Sigmoid colon (tissue), 6 donors: ENCODE measurements at regions not wholly inside any gene's neighbourhood (a gene's known extent, or its start where the extent isn't known, plus 50 kb on each side); places are given as distances from the start of the nearest gene placed in this dataset.

ENCODE experiments used
- DNase-seq: peaks from one replicate; pipeline ENCODE4 v3.0.0-alpha.2; 2019
- H3K27ac ChIP-seq, 4 donors: fragments of 200-600 bp; sonication (generic); one replicate each; pipeline ENCODE4 v1.5.1; 2016 to 2019; ENCODE audit warnings: mild to moderate bottlenecking in 1 of 4
- H3K27me3 ChIP-seq, 3 donors: fragments of 200-600 bp; sonication (generic); one replicate each; pipeline ENCODE4 v1.5.1; 2019; ENCODE audit warnings: mild to moderate bottlenecking in 1 of 3
- H3K36me3 ChIP-seq, 4 donors: fragments of 200-600 bp; sonication (generic); one replicate each; pipeline ENCODE4 v1.5.1; 2016 to 2019
- H3K4me1 ChIP-seq, 4 donors: fragments of 200-600 bp; sonication (generic); one replicate each; pipeline ENCODE4 v1.5.1; 2017 to 2019
- H3K4me3 ChIP-seq, 4 donors: fragments of 200-600 bp; sonication (generic); one replicate each; pipeline ENCODE4 v1.5.1; 2017 to 2019; ENCODE audit warnings: mild to moderate bottlenecking in 2 of 4, moderate library complexity in 1 of 4
- H3K9me3 ChIP-seq, 4 donors: fragments of 200-600 bp in 3 of 4; sonication (generic) in 3 of 4; one replicate each; pipeline versions ENCODE4 v1.5.1 to v1.6.1; 2013 to 2019
- CTCF ChIP-seq, 4 experiments: fragments of 450-650 bp in 3 of 4; fragments of 200-600 bp in 1 of 4; IDR thresholded peaks; one replicate each; pipeline ENCODE4 v1.5.1; 2016 to 2019; ENCODE audit warnings: antibody characterized with exemption in 4 of 4, mild to moderate bottlenecking in 3 of 4, moderate library complexity in 2 of 4
- EP300 ChIP-seq, 4 donors: sonication (generic); formaldehyde crosslinking; IDR thresholded peaks; one replicate each; pipeline ENCODE4 v1.6.1; 2017; ENCODE audit warnings: antibody characterized with exemption in 4 of 4
- POLR2A ChIP-seq, 2 donors: fragments of 450-650 bp; IDR thresholded peaks; one replicate each; pipeline ENCODE4 v1.6.1; 2016; ENCODE audit warnings: antibody characterized with exemption in 2 of 2, mild to moderate bottlenecking in 2 of 2, moderate library complexity in 2 of 2
- POLR2AphosphoS5 ChIP-seq, 4 donors: sonication (generic); formaldehyde crosslinking; IDR thresholded peaks; one replicate each; pipeline ENCODE4 v1.6.1; 2017; ENCODE audit warnings: antibody characterized with exemption in 4 of 4
- WGBS, 2 donors: extraction: QIAGEN DNeasy Blood & Tissue Kit; methylation state at CpG; one replicate each; pipeline ENCODE4 v1.1.7; 2013; 5-methylcytosine and 5-hydroxymethylcytosine counted together
- intact Hi-C: fragments of 100-400 bp; cut with DNase I; formaldehyde crosslinking; loops from one replicate; pipeline ENCODE4 v1.15.1; 2023
- donor health status: healthy with polysubstance abuse.
- donor health status: healthy.

GRCh38 chr14:105864116-105864515, 337.7 kb downstream of the TMEM121 start:
- Histone ChIP-seq H3K4me3 (no peak overlapping the region), H3K36me3 (no peaks in the 10 kb centered on the region), H3K9me3 (no peaks in the 10 kb centered on the region), H3K27ac (no peak overlapping the region), H3K4me1 (no peaks in the 10 kb centered on the region), H3K27me3 (peaks cover 0 to 3% (median 0%) of the 10 kb centered on the region in 3 donors)
- intact Hi-C loops: no loop called here
- DNase-seq: peak; percentile 52
- no peak for TF ChIP-seq POLR2AphosphoS5 (IDR thresholded peaks at IDR 0.05)
- TF ChIP-seq POLR2A (IDR thresholded peaks at IDR 0.05): no peak
- no peak for TF ChIP-seq EP300 (IDR thresholded peaks at IDR 0.05)
- no peak for TF ChIP-seq CTCF (IDR thresholded peaks at IDR 0.05)
- WGBS, 2 donors: 67 to 77% methylated on average over 13 of the region's 13 CpGs

- no peak overlapping the region for H3K27ac ChIP-seq
- H3K4me3 ChIP-seq: no peak overlapping the region
- no peaks in the 10 kb centered on the region for H3K4me1 ChIP-seq
- WGBS, 2 donors: 76 to 79% methylated on average over 19 of the region's 19 CpGs
- H3K9me3 ChIP-seq: no peaks in the 10 kb centered on the region
- peaks cover 0 to 3% (median 0%) of the 10 kb centered on the region in 3 donors for H3K27me3 ChIP-seq
- no peaks in the 10 kb centered on the region for H3K36me3 ChIP-seq
- intact Hi-C loops: no loop called here
- TF ChIP-seq CTCF (IDR thresholded peaks at IDR 0.05): no peak
- no peak for TF ChIP-seq POLR2A (IDR thresholded peaks at IDR 0.05)
- no peak for TF ChIP-seq POLR2AphosphoS5 (IDR thresholded peaks at IDR 0.05)
- TF ChIP-seq EP300 (IDR thresholded peaks at IDR 0.05): no peak
- DNase-seq: peak; percentile 58
These were observed 338.4 kb downstream of the TMEM121 start for GRCh38 chr14:105864651-105865265.

GRCh38 chr14:105865266-105865903, 339.0 kb downstream of the TMEM121 start:
- intact Hi-C loops: no loop called here
- 66 to 74% methylated on average over 15 of the region's 15 CpGs for WGBS, 2 donors
- Histone ChIP-seq H3K27ac (no peak overlapping the region), H3K4me3 (no peak overlapping the region), H3K9me3 (no peaks in the 10 kb centered on the region), H3K36me3 (no peaks in the 10 kb centered on the region), H3K27me3 (peaks cover 0 to 3% (median 0%) of the 10 kb centered on the region in 3 donors), H3K4me1 (no peaks in the 10 kb centered on the region)
- TF ChIP-seq CTCF (IDR thresholded peaks at IDR 0.05) (no peak), POLR2A (IDR thresholded peaks at IDR 0.05) (no peak), POLR2AphosphoS5 (IDR thresholded peaks at IDR 0.05) (no peak), EP300 (IDR thresholded peaks at IDR 0.05) (no peak)
- peak; percentile 54 for DNase-seq

GRCh38 chr14:105865904-105866840, 339.8 kb downstream of the TMEM121 start:
- no peaks in the 10 kb centered on the region for H3K36me3 ChIP-seq
- peaks cover 0 to 3% (median 0%) of the 10 kb centered on the region in 3 donors for H3K27me3 ChIP-seq
- peak; percentile 57 for DNase-seq
- no peak overlapping the region for H3K4me3 ChIP-seq
- H3K27ac ChIP-seq: no peak overlapping the region
- 82 to 88% methylated on average over 32 of the region's 32 CpGs for WGBS, 2 donors
- TF ChIP-seq EP300 (IDR thresholded peaks at IDR 0.05) (no peak), POLR2A (IDR thresholded peaks at IDR 0.05) (no peak), CTCF (IDR thresholded peaks at IDR 0.05) (no peak), POLR2AphosphoS5 (IDR thresholded peaks at IDR 0.05) (no peak)
- no peaks in the 10 kb centered on the region for H3K4me1 ChIP-seq
- intact Hi-C loops: no loop called here
- H3K9me3 ChIP-seq: no peaks in the 10 kb centered on the region
